ENCODE measurements at regions not wholly inside any gene's neighbourhood (a gene's known extent, or its start where the extent isn't known, plus 50 kb on each side); places are given as distances from the start of the nearest gene placed in this dataset.

- ChIA-PET CTCF (no interaction called here), POLR2A (no interaction called here)
- TF ChIP-seq, protein P1, sequence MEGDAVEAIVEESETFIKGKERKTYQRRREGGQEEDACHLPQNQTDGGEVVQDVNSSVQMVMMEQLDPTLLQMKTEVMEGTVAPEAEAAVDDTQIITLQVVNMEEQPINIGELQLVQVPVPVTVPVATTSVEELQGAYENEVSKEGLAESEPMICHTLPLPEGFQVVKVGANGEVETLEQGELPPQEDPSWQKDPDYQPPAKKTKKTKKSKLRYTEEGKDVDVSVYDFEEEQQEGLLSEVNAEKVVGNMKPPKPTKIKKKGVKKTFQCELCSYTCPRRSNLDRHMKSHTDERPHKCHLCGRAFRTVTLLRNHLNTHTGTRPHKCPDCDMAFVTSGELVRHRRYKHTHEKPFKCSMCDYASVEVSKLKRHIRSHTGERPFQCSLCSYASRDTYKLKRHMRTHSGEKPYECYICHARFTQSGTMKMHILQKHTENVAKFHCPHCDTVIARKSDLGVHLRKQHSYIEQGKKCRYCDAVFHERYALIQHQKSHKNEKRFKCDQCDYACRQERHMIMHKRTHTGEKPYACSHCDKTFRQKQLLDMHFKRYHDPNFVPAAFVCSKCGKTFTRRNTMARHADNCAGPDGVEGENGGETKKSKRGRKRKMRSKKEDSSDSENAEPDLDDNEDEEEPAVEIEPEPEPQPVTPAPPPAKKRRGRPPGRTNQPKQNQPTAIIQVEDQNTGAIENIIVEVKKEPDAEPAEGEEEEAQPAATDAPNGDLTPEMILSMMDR (IDR thresholded peaks at IDR 0.05; ENCODE audit: insufficient read depth, low read length, missing control alignments), result no peak
- no peak overlapping the region for H3K4me3 ChIP-seq (ENCODE audit: low read depth, low read length)
- no peak for DNase-seq (ENCODE audit: low read depth, low spot score)
These were observed 1505.3 kb downstream of the AACS start for GRCh38 chr12:126570566-126570965.

DNA sequence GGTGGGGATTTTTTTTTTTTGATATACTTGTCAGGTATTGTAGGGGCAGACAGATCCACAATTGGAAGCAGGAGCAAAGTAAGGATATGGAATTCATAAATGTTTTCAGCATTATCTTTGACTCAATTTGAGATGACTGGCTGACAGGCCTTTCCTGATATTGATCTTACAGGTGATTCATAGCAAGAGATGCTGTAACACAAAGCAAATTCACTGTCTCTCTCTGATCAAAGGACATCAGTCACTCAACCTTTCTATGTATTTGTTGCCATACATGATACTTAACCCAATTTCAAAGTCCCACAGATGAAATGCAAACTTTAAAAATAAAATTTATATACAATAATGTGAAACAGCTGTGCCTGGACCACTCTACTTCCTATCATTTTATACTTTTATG lies 1506.9 kb downstream of the AACS start:
- TF ChIP-seq, protein P1 (IDR thresholded peaks at IDR 0.05; ENCODE audit: insufficient read depth, low read length, missing control alignments), result no peak
- H3K4me3 ChIP-seq (ENCODE audit: low read depth, low read length), result no peak overlapping the region
- ChIA-PET POLR2A (no interaction called here), CTCF (no interaction called here)
- DNase-seq (ENCODE audit: low read depth, low spot score), result no peak

GRCh38 chr12:126581655-126582054 lies 1516.4 kb downstream of the AACS start:
- CTCF ChIA-PET, result no interaction called here
- H3K4me3 ChIP-seq (ENCODE audit: low read depth, low read length), result no peak overlapping the region
- POLR2A ChIA-PET, result no interaction called here
- no peak for DNase-seq (ENCODE audit: low read depth, low spot score)
- TF ChIP-seq, protein P1 (IDR thresholded peaks at IDR 0.05; ENCODE audit: insufficient read depth, low read length, missing control alignments), result no peak

- DNase-seq (ENCODE audit: low read depth, low spot score), result no peak
- TF ChIP-seq, protein P1 (IDR thresholded peaks at IDR 0.05; ENCODE audit: insufficient read depth, low read length, missing control alignments), result no peak
- H3K4me3 ChIP-seq (ENCODE audit: low read depth, low read length), result no peak overlapping the region
- ChIA-PET CTCF (no interaction called here), POLR2A (no interaction called here)
These were observed 1517.0 kb downstream of the AACS start for GRCh38 chr12:126582231-126582630.

DNA sequence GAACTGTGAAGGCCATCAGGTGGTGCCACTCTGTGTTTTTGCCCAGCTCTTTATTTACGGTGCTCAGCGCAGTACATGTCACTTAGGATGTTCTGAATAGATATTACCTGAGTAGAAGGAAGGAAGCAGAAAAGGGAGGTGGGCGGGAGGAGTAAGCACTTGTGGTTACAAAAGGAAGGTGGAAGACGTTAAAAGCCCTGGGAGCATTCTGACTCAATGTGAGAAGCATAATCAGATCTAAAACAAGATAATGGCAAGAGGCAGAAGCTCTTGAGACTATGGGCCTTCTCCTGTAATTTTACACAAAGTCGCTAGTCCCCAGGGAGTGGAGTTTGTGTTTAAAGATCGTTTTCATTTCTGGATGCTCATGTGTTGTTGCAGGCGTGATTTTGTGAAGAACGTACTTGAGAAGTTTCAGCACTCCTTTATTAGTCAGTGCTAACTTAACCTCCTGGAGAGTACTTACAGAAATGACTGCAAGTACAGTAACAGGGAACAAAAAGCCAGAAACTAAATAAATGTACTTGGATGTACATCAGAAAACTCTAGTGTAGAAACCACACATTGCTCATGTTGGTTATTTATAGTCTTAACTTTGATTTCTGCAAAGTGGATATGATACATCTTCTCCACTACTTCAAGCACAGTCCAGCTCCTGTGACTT lies 1523.5 kb downstream of the AACS start:
- CTCF ChIA-PET, result no interaction called here
- H3K4me3 ChIP-seq (ENCODE audit: low read depth, low read length), result no peak overlapping the region
- POLR2A ChIA-PET, result interaction anchor here (0.6 kb wide), 1 partner anchor 421 kb away, joined by 3 read pairs; no protein-coding TSS in a partner anchor
- TF ChIP-seq, protein P1 (IDR thresholded peaks at IDR 0.05; ENCODE audit: insufficient read depth, low read length, missing control alignments), result no peak
- DNase-seq (ENCODE audit: low read depth, low spot score), result no peak

DNA sequence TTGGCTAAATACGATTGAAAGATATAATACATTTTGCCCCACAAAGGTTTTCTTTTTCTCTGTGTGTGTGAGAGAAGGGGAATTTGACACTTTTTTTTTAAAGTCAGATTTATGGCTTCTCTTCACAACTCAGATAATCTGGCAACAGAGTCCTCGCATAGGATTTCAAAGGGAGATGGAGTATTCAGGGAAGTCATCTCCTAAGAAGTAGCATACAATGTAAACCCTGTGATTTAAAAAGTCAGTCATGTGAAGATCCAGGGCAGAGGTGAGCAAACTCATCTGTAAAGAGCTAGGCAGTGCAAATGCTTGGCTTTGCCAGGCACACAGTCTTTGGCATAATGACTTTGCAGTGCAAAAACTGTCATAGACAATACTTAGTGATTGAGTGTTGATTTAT lies 1526.3 kb downstream of the AACS start:
- no peak overlapping the region for H3K4me3 ChIP-seq (ENCODE audit: low read depth, low read length)
- TF ChIP-seq, protein P1 (IDR thresholded peaks at IDR 0.05; ENCODE audit: insufficient read depth, low read length, missing control alignments), result no peak
- ChIA-PET CTCF (no interaction called here), POLR2A (no interaction called here)
- no peak for DNase-seq (ENCODE audit: low read depth, low spot score)
